ENCODE measurements at regions not wholly inside any gene's neighbourhood (a gene's known extent, or its start where the extent isn't known, plus 50 kb on each side); places are given as distances from the start of the nearest gene placed in this dataset.

DNA sequence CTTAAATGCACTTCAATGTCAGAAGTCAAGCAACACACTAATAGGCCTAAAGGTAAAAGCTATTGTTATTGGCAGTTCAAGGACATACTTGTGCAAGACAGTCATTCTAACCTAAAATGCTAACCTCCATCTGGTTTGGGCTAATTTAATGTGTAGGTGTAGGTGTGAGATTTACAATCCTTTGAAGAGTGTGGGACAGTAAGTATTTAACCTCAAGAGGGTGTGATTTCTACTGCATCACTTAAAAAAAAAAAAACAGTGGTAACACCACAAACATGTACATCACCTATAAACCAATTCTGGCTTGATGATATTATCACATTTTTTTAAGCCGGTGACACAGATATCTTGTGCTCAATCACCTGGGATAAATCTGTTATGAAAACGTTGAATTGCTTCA lies 127.5 kb upstream of the MEF2C start:
- no peak overlapping the region for H3K4me3 ChIP-seq (ENCODE audit: insufficient read depth, low read depth, low read length)
- no peak for DNase-seq
- no peaks in the 10 kb centered on the region for H3K36me3 ChIP-seq (replicated peaks; ENCODE audit: control insufficient read depth, insufficient read depth, low read length)
- no peaks in the 10 kb centered on the region for H3K27me3 ChIP-seq (ENCODE audit: control insufficient read depth, insufficient read depth, low read length)

DNA sequence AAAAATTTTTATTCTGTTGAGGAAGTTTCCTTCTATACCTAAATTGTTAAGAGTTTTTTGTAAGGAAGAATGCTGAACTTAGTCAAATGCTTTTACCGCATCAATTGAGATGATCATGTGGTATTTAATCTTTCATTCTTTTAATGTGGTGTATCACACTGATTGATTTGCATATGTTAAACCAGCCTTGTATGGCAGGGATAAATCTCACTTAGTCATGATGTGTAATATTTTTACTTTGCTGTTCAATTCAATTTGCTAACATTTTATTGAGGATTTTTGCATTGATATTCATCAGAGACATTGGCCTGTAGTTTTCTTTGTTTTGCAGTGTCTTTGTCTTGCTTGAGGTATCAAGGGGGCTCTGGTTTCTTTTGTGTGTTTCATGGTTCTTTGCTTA lies 125.3 kb upstream of the MEF2C start:
- Histone ChIP-seq H3K36me3 (replicated peaks; ENCODE audit: control insufficient read depth, insufficient read depth, low read length) (no peaks in the 10 kb centered on the region), H3K4me3 (ENCODE audit: insufficient read depth, low read depth, low read length) (no peak overlapping the region), H3K27me3 (ENCODE audit: control insufficient read depth, insufficient read depth, low read length) (no peaks in the 10 kb centered on the region)
- DNase-seq = no peak

- Histone ChIP-seq H3K36me3 (replicated peaks; ENCODE audit: control insufficient read depth, insufficient read depth, low read length) (no peaks in the 10 kb centered on the region), H3K4me3 (ENCODE audit: insufficient read depth, low read depth, low read length) (no peak overlapping the region), H3K27me3 (ENCODE audit: control insufficient read depth, insufficient read depth, low read length) (no peaks in the 10 kb centered on the region)
- DNase-seq = no peak
Observed at GRCh38 chr5:89005990-89006389, 123.0 kb upstream of the MEF2C start.

DNA sequence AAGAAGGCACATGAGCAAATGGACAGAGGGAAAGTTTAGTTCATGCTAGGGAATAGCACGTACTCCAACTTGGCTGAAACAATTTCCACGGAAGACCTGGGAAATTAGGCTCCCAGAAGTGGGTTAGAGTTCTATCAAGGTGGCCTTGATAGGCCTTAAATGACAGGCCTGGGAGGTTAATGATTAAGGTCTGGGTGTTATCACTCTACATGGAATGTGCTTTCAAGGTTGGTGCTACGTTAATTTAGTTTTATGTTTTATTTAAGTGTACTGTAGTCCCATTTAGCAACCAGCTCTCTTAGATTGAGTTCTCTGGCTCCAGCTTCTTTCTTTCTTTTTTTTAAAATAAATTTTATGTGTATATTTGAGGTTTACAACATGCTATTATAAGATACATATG lies 121.4 kb upstream of the MEF2C start:
- DNase-seq = no peak
- Histone ChIP-seq H3K4me3 (ENCODE audit: insufficient read depth, low read depth, low read length) (no peak overlapping the region), H3K36me3 (replicated peaks; ENCODE audit: control insufficient read depth, insufficient read depth, low read length) (no peaks in the 10 kb centered on the region), H3K27me3 (ENCODE audit: control insufficient read depth, insufficient read depth, low read length) (no peaks in the 10 kb centered on the region)

DNA sequence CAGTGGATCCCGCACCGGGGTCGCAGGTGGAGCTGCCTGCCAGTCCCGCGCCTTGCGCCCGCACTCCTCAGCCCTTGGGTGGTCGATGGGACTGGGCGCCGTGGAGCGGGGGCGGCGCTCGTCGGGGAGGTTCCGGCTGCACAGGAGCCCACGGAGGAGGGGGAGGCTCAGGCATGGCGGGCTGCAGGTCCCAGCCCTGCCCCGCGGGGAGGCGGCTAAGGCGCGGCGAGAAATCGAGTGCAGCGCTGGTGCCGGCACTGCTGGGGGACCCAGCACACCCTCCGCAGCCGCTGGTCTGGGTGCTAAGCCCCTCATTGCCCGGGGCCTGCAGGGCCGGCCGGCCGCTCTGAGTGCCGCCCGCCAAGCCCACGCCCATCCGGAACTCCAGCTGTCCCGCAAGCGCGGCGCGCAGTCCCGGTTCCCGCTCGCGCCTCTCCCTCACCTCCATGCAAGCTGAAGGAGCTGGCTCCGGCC lies 120.6 kb upstream of the MEF2C start:
- DNase-seq = no peak
- H3K4me3 ChIP-seq (ENCODE audit: insufficient read depth, low read depth, low read length) = no peak overlapping the region
- no peaks in the 10 kb centered on the region for H3K27me3 ChIP-seq (ENCODE audit: control insufficient read depth, insufficient read depth, low read length)

DNA sequence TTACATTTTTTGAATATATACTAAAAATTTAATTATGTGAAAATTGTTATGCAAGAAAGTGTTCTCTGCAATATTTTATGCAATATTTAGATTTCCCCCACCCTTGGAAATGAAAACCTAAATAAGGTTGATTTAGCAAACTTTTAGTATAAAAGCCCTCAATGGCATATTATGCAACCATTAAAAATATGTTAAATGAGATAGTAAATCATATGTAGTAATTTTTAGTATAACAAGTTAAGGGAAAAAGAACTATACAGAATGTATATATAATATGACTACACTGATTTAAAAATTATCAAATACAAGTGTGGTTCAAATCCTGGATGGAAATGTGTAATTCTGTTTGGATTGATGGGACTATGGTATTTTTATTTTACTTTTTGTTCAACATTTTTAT lies 116.9 kb upstream of the MEF2C start:
- no peak overlapping the region for H3K4me3 ChIP-seq (ENCODE audit: insufficient read depth, low read depth, low read length)
- DNase-seq = no peak
- H3K27me3 ChIP-seq (ENCODE audit: control insufficient read depth, insufficient read depth, low read length) = no peaks in the 10 kb centered on the region
- no peaks in the 10 kb centered on the region for H3K36me3 ChIP-seq (replicated peaks; ENCODE audit: control insufficient read depth, insufficient read depth, low read length)

More for the DNA sequence above, 120.6 kb upstream of the MEF2C start:
- H3K36me3 ChIP-seq (replicated peaks; ENCODE audit: control insufficient read depth, insufficient read depth, low read length) = no peaks in the 10 kb centered on the region

- no peaks in the 10 kb centered on the region for H3K27me3 ChIP-seq (ENCODE audit: control insufficient read depth, insufficient read depth, low read length)
- no peaks in the 10 kb centered on the region for H3K36me3 ChIP-seq (replicated peaks; ENCODE audit: control insufficient read depth, insufficient read depth, low read length)
- no peak overlapping the region for H3K4me3 ChIP-seq (ENCODE audit: insufficient read depth, low read depth, low read length)
- no peak for DNase-seq
Observed at GRCh38 chr5:88997937-88998336, 115.0 kb upstream of the MEF2C start.

DNA sequence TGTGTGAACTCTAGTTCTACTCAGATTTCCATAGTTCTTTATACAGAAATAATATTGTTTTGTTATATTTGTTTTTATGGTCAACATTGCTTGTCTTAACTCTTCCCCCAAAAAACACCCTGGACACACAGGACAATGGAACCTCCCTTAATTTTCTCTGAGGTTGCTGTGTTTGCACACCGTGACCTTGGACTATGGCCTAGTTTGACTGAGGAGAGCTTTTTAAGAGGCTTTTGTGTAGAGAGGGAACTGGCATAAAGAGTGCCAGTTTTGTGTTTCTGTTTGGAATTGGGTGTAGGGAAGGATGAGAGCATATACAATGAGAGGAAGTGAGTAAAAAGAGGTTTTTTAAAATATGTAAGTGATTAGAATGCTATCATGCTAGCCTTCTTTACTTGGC lies 101.1 kb upstream of the MEF2C start:
- no peak for DNase-seq
- Histone ChIP-seq H3K4me3 (ENCODE audit: insufficient read depth, low read depth, low read length) (no peak overlapping the region), H3K36me3 (replicated peaks; ENCODE audit: control insufficient read depth, insufficient read depth, low read length) (no peaks in the 10 kb centered on the region), H3K27me3 (ENCODE audit: control insufficient read depth, insufficient read depth, low read length) (no peaks in the 10 kb centered on the region)

GRCh38 chr5:88979726-88980125 lies 96.7 kb upstream of the MEF2C start:
- no peak for DNase-seq
- no peaks in the 10 kb centered on the region for H3K36me3 ChIP-seq (replicated peaks; ENCODE audit: control insufficient read depth, insufficient read depth, low read length)
- H3K4me3 ChIP-seq (ENCODE audit: insufficient read depth, low read depth, low read length) = no peak overlapping the region
- H3K27me3 ChIP-seq (ENCODE audit: control insufficient read depth, insufficient read depth, low read length) = no peaks in the 10 kb centered on the region

DNA sequence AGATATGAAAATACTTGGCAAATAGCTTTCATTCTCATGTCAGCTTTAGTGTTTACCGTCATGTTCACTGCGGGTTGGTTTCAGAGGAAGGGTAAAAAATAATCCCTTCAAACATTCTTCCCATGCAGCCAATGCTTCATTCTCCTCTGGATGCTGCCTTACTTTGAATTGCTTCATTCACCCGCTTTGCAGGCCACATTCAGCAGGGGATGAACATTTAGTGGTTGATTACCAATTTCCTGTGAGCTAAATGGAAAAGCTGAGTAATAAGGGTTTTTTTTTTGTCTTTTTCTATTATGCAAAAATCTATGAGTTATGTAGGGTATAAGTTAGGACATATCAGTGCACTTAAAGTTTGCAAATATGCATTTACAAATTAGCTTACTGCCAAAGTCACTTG lies 96.3 kb upstream of the MEF2C start:
- Histone ChIP-seq H3K36me3 (replicated peaks; ENCODE audit: control insufficient read depth, insufficient read depth, low read length) (no peaks in the 10 kb centered on the region), H3K27me3 (ENCODE audit: control insufficient read depth, insufficient read depth, low read length) (no peaks in the 10 kb centered on the region), H3K4me3 (ENCODE audit: insufficient read depth, low read depth, low read length) (no peak overlapping the region)
- no peak for DNase-seq

DNA sequence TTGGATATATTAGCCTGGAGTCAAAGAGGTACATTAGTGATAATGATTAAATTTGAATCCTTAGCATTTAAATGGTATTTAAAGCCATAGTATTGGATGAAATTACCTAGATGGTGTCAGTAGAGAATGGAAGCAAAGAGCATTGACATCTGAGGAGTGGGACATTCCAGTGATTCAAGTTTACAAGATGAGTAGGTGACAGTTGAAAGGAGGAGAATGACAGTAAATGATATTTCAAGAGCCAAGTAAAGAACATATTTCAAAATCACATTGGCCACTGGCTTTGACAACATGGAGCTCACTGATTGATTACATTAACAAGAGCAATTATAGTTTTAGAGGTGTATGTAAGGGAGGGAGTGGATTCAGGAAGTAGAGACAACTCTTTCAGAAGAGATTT lies 93.9 kb upstream of the MEF2C start:
- no peaks in the 10 kb centered on the region for H3K36me3 ChIP-seq (replicated peaks; ENCODE audit: control insufficient read depth, insufficient read depth, low read length)
- DNase-seq = no peak
- no peaks in the 10 kb centered on the region for H3K27me3 ChIP-seq (ENCODE audit: control insufficient read depth, insufficient read depth, low read length)
- H3K4me3 ChIP-seq (ENCODE audit: insufficient read depth, low read depth, low read length) = no peak overlapping the region

GRCh38 chr5:88967633-88968585 lies 84.9 kb upstream of the MEF2C start:
- no peaks in the 10 kb centered on the region for H3K36me3 ChIP-seq (replicated peaks; ENCODE audit: control insufficient read depth, insufficient read depth, low read length)
- no peak overlapping the region for H3K4me3 ChIP-seq (ENCODE audit: insufficient read depth, low read depth, low read length)
- DNase-seq = no peak
- H3K27me3 ChIP-seq (ENCODE audit: control insufficient read depth, insufficient read depth, low read length) = no peaks in the 10 kb centered on the region

- no peak overlapping the region for H3K4me3 ChIP-seq (ENCODE audit: insufficient read depth, low read depth, low read length)
- no peak for DNase-seq
- H3K27me3 ChIP-seq (ENCODE audit: control insufficient read depth, insufficient read depth, low read length) = no peaks in the 10 kb centered on the region
- no peaks in the 10 kb centered on the region for H3K36me3 ChIP-seq (replicated peaks; ENCODE audit: control insufficient read depth, insufficient read depth, low read length)
Observed at GRCh38 chr5:88964831-88965230, 81.8 kb upstream of the MEF2C start.

DNA sequence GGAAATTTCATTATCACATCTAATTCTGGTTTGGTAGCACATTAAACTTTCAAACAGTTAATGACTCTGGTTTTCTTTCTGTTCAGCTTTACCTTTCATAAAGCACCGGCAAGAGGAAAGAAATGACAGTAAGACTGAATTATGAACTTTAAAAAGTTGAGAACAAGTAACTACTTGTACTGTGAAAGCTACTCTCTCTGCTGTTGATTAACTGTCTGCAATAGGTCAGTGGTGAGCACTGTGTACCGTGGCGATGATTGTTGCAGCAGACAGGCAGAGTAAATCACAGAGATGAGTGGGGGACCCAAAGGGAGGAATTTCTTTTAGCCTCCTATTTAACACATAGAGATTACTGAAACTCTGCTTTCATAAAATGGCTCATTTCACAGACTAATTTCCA lies 74.0 kb upstream of the MEF2C start:
- no peaks in the 10 kb centered on the region for H3K36me3 ChIP-seq (replicated peaks; ENCODE audit: control insufficient read depth, insufficient read depth, low read length)
- no peak for DNase-seq
- H3K4me3 ChIP-seq (ENCODE audit: insufficient read depth, low read depth, low read length) = no peak overlapping the region
- no peaks in the 10 kb centered on the region for H3K27me3 ChIP-seq (ENCODE audit: control insufficient read depth, insufficient read depth, low read length)

- Histone ChIP-seq H3K4me3 (ENCODE audit: insufficient read depth, low read depth, low read length) (no peak overlapping the region), H3K27me3 (ENCODE audit: control insufficient read depth, insufficient read depth, low read length) (no peaks in the 10 kb centered on the region), H3K36me3 (replicated peaks; ENCODE audit: control insufficient read depth, insufficient read depth, low read length) (no peaks in the 10 kb centered on the region)
- DNase-seq = no peak
Observed at GRCh38 chr5:88956416-88956815, 73.4 kb upstream of the MEF2C start.
